ENCODE measurements at regions not wholly inside any gene's neighbourhood (a gene's known extent, or its start where the extent isn't known, plus 50 kb on each side); places are given as distances from the start of the nearest gene placed in this dataset.
"Not testable (repeated sequence)": the region's sequence is repeated elsewhere in the genome, so short reads cannot be mapped to it uniquely, and the experiment has no call there.

GRCh38 chrX:52261125-52261462 lies 76.4 kb downstream of the MAGED4 start:
- DNase-seq = no peak

GRCh38 chrX:52261463-52262194 lies 76.9 kb downstream of the MAGED4 start:
- peak; percentile 92 for DNase-seq

- no peak for DNase-seq
These were observed 77.5 kb downstream of the MAGED4 start for GRCh38 chrX:52262195-52262546.

- DNase-seq = no peak
These were observed 78.7 kb downstream of the MAGED4 start for GRCh38 chrX:52263417-52263816.

GRCh38 chrX:52265713-52266112 lies 81.0 kb downstream of the MAGED4 start:
- DNase-seq = no peak

- DNase-seq = not testable (repeated sequence)
These were observed 83.8 kb downstream of the MAGED4 start for GRCh38 chrX:52268502-52268901.

- DNase-seq = no peak
These were observed 85.9 kb downstream of the MAGED4 start for GRCh38 chrX:52270453-52271116.

- DNase-seq = no peak
These were observed 86.5 kb downstream of the MAGED4 start for GRCh38 chrX:52271206-52271605.

GRCh38 chrX:52277666-52278065 lies 91.2 kb upstream of the XAGE2 start:
- no peak for DNase-seq

GRCh38 chrX:52280812-52281211 lies 88.0 kb upstream of the XAGE2 start:
- DNase-seq = no peak

- no peak for DNase-seq
These were observed 84.0 kb upstream of the XAGE2 start for GRCh38 chrX:52284865-52285264.

- DNase-seq = not testable (repeated sequence)
These were observed 69.9 kb upstream of the XAGE2 start for GRCh38 chrX:52298968-52299367.

- not testable (repeated sequence) for DNase-seq
These were observed 60.3 kb upstream of the XAGE2 start for GRCh38 chrX:52308532-52308931.

Data from activated gamma-delta T cell treated with Interleukin-2 at 50 U/mL for 16 hours (primary cell).